ENCODE measurements at regions not wholly inside any gene's neighbourhood (a gene's known extent, or its start where the extent isn't known, plus 50 kb on each side); places are given as distances from the start of the nearest gene placed in this dataset.

DNA sequence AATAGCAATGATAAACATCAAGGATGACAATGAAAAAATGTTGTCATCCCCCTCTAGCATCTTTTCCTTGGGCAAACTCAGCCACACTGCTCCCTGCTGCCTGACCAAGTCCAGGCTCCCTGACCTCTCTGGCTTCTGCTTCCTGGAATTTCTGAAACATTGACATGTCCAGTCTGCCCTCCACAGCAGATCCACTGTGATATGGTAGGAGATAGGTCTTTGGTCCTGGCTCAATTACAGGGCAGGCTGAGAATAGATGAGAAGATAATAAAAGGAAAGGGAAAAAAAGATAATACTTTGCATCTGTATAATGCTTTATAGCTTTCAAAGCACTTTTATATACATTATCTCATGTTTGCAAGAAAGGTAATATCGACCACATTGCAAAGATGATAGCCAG lies 417.7 kb downstream of the BUD13 start:
- TF ChIP-seq POLR2A (IDR thresholded peaks at IDR 0.05): no peak
- TF ChIP-seq, protein P1, sequence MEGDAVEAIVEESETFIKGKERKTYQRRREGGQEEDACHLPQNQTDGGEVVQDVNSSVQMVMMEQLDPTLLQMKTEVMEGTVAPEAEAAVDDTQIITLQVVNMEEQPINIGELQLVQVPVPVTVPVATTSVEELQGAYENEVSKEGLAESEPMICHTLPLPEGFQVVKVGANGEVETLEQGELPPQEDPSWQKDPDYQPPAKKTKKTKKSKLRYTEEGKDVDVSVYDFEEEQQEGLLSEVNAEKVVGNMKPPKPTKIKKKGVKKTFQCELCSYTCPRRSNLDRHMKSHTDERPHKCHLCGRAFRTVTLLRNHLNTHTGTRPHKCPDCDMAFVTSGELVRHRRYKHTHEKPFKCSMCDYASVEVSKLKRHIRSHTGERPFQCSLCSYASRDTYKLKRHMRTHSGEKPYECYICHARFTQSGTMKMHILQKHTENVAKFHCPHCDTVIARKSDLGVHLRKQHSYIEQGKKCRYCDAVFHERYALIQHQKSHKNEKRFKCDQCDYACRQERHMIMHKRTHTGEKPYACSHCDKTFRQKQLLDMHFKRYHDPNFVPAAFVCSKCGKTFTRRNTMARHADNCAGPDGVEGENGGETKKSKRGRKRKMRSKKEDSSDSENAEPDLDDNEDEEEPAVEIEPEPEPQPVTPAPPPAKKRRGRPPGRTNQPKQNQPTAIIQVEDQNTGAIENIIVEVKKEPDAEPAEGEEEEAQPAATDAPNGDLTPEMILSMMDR (IDR thresholded peaks at IDR 0.05 in 4 of 5, conservative IDR thresholded peaks at IDR 0.05 in 1 of 5): no peak

Data from gastrocnemius medialis (tissue), 4 donors.